SK-N-SH (cell line): ENCODE measurements at regions not wholly inside any gene's neighbourhood (a gene's known extent, or its start where the extent isn't known, plus 50 kb on each side); places are given as distances from the start of the nearest gene placed in this dataset.
"Not testable (repeated sequence)": the region's sequence is repeated elsewhere in the genome, so short reads cannot be mapped to it uniquely, and the experiment has no call there.

Experiments
- CTCF ChIA-PET: fragments of 300-600, 350-600 bp; formaldehyde crosslinking; extraction: SDS; loops from one replicate; lab custom pipeline; 2021; lab: Yijun Ruan, JAX
- POLR2A ChIA-PET: fragments of 350-600 bp; sonication (Branson Sonifier 250); formaldehyde crosslinking; extraction: SDS; loops from one replicate; lab custom pipeline; 2020; ENCODE audit warnings: antibody characterized with exemption, inconsistent platforms; lab: Yijun Ruan, JAX
- DNase-seq: peaks from one replicate; pipeline ENCODE4 v3.0.0; 2012
- H2AFZ ChIP-seq: fragments of 200-600 bp; sonication (generic); 2 replicates; pipeline ENCODE4 v1.8.1; 2016; ENCODE audit warnings: antibody characterized with exemption, mild to moderate bottlenecking, low read depth
- H3F3A ChIP-seq: fragments of 200-600 bp; sonication (generic); replicated peaks from 2 replicates; pipeline ENCODE3; 2016; ENCODE audit warnings: antibody characterized with exemption, mild to moderate bottlenecking; ENCODE audit not compliant: insufficient read depth
- H3K27ac ChIP-seq, 2 experiments: fragments of 200-500 bp in 1 of 2; fragments of 200-600 bp in 1 of 2; sonication (Bioruptor generic) in 1 of 2; sonication (generic), shearing (Covaris generic) in 1 of 2; 2 replicates each; pipeline versions ENCODE4 v1.5.1 to v1.6.1; 2014 to 2016; ENCODE audit warnings: low read depth in 2 of 2, inconsistent platforms in 1 of 2, low read length in 1 of 2, mild to moderate bottlenecking in 1 of 2, mixed read lengths in 1 of 2
- H3K27me3 ChIP-seq: fragments of 200-600 bp; sonication (generic), shearing (Covaris generic); 2 replicates; pipeline ENCODE4 v1.6.1; 2016; ENCODE audit warnings: mixed run types; ENCODE audit not compliant: insufficient read depth
- H3K36me3 ChIP-seq, 2 experiments: fragments of 200-500 bp in 1 of 2; fragments of 200-600 bp in 1 of 2; sonication (Bioruptor generic) in 1 of 2; sonication (generic) in 1 of 2; replicated peaks in 1 of 2; 2 replicates each; pipeline versions ENCODE3 to v1.5.1; 2014 to 2016; ENCODE audit warnings: low read length in 1 of 2, mild to moderate bottlenecking in 1 of 2; ENCODE audit not compliant: insufficient read depth in 2 of 2, control insufficient read depth in 1 of 2
- H3K4me1 ChIP-seq, 2 experiments: fragments of 200-500 bp in 1 of 2; fragments of 200-600 bp in 1 of 2; sonication (Bioruptor generic) in 1 of 2; sonication (generic), shearing (Covaris generic) in 1 of 2; 2 replicates each; pipeline versions ENCODE4 v1.5.1 to v1.6.1; 2014 to 2016; ENCODE audit warnings: low read depth in 1 of 2, low read length in 1 of 2, mixed run types in 1 of 2; ENCODE audit not compliant: insufficient read depth in 2 of 2, control insufficient read depth in 1 of 2
- H3K4me2 ChIP-seq: fragments of 200-600 bp; sonication (generic), shearing (Covaris generic); 2 replicates; pipeline ENCODE4 v1.6.1; 2017; ENCODE audit warnings: mixed run types
- H3K4me3 ChIP-seq, 2 experiments: fragments of 200-500 bp in 1 of 2; fragments of 200-600 bp in 1 of 2; sonication (Bioruptor generic) in 1 of 2; sonication (generic), shearing (Covaris generic) in 1 of 2; 2 replicates each; pipeline versions ENCODE4 v1.5.1 to v1.8.1; 2014 to 2016; ENCODE audit warnings: low read depth in 2 of 2, inconsistent platforms in 1 of 2, low read length in 1 of 2, mild to moderate bottlenecking in 1 of 2, mixed read lengths in 1 of 2, moderate library complexity in 1 of 2
- H3K79me2 ChIP-seq: fragments of 200-600 bp; sonication (generic); 2 replicates; pipeline ENCODE4 v1.8.1; 2017; ENCODE audit warnings: mild to moderate bottlenecking; ENCODE audit not compliant: insufficient read depth
- H3K9ac ChIP-seq: fragments of 200-600 bp; sonication (generic); 2 replicates; pipeline ENCODE4 v1.6.1; 2017; ENCODE audit warnings: mixed run types
- H3K9me2 ChIP-seq: fragments of 200-600 bp; sonication (generic); 2 replicates; pipeline ENCODE4 v1.6.1; 2017; ENCODE audit warnings: mixed run types
- H3K9me3 ChIP-seq: fragments of 200-600 bp; sonication (generic); 2 replicates; pipeline ENCODE4 v1.6.1; 2017; ENCODE audit warnings: mixed run types, mild to moderate bottlenecking, moderate library complexity
- H4K20me1 ChIP-seq: fragments of 200-600 bp; sonication (generic); 2 replicates; pipeline ENCODE4 v1.6.1; 2017; ENCODE audit warnings: mild to moderate bottlenecking, mixed run types; ENCODE audit not compliant: insufficient read depth
- EP300 ChIP-seq, 2 experiments: IDR thresholded peaks; 2 replicates each; pipeline versions ENCODE4 v1.4.0 to v1.6.1; 2012; ENCODE audit warnings: borderline replicate concordance in 1 of 2, low read depth in 1 of 2, low read length in 1 of 2
- EZH2phosphoT487 ChIP-seq: fragments of 200-600 bp; sonication (generic); IDR thresholded peaks from 2 replicates; pipeline ENCODE4 v1.6.1; 2017; ENCODE audit warnings: low read depth, mixed run types, mild to moderate bottlenecking, antibody characterized with exemption, moderate library complexity, borderline replicate concordance
- FOXM1 ChIP-seq: IDR thresholded peaks from 2 replicates; pipeline ENCODE4 v1.4.0; 2012; ENCODE audit warnings: low read depth, mild to moderate bottlenecking
- GABPA ChIP-seq: IDR thresholded peaks from 2 replicates; pipeline ENCODE4 v1.4.0; 2012; ENCODE audit warnings: low read depth, mild to moderate bottlenecking
- MXI1 ChIP-seq: IDR thresholded peaks from 2 replicates; pipeline ENCODE4 v1.6.1; 2012; ENCODE audit warnings: mild to moderate bottlenecking, low read depth, low read length, improper control_type of control experiment
- SMC3 ChIP-seq: IDR thresholded peaks from 2 replicates; pipeline ENCODE4 v1.6.1; 2012; ENCODE audit warnings: low read depth, low read length, improper control_type of control experiment
- TCF12 ChIP-seq: IDR thresholded peaks from 2 replicates; pipeline ENCODE4 v1.4.0; 2012
- TEAD4 ChIP-seq: IDR thresholded peaks from 2 replicates; pipeline ENCODE4 v1.4.0; 2012; ENCODE audit warnings: mild to moderate bottlenecking, borderline replicate concordance; ENCODE audit not compliant: insufficient read depth
- YY1 ChIP-seq: IDR thresholded peaks from 2 replicates; pipeline ENCODE4 v1.4.0; 2012; ENCODE audit warnings: low read depth, mild to moderate bottlenecking
- WGBS: methylation state at CpG from one replicate; pipeline ENCODE4 v1.1.6; 2017; ENCODE audit warnings: low lambda C conversion rate; 5-methylcytosine and 5-hydroxymethylcytosine counted together
- TF ChIP-seq, protein P1 (sequence below): fragments of 150-350 bp; IDR thresholded peaks from 2 replicates; pipeline ENCODE4 v1.6.1; 2017; ENCODE audit warnings: antibody characterized with exemption, low read length, low read depth, borderline replicate concordance
- TF ChIP-seq, protein P2 (sequence below): IDR thresholded peaks from 2 replicates; pipeline ENCODE4 v1.4.0; 2012; ENCODE audit warnings: low read depth
- TF ChIP-seq, protein P3 (sequence below): IDR thresholded peaks from 2 replicates; pipeline ENCODE4; 2012
- TF ChIP-seq, protein P4 (sequence below): IDR thresholded peaks from 2 replicates; pipeline ENCODE4 v1.4.0; 2012; ENCODE audit warnings: low read depth, borderline replicate concordance
- TF ChIP-seq, protein P5 (sequence below): IDR thresholded peaks from 2 replicates; pipeline ENCODE4 v1.6.1; 2012; ENCODE audit warnings: mild to moderate bottlenecking, low read depth, low read length, moderate library complexity

DNA sequence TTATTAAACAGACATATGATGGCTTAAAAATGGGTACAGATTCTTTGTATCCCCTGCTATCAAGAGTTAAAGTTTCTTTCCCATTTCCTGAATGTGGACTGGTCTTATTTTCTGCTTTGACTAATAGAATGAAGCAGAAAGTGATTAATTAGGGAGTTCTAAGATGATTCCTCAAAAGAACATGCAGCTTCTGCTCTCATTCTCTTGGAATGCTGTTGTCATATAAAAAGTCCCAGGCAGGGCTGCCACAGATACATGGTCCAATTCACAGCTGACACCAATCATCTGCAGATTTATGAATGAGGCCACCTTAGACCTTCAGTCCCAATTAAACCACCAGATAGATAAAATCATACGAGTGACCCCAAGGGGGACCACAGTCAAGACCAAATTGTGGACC, 844.5 kb upstream of the RAG2 start:
- Histone ChIP-seq H3K4me3 (no peak overlapping the region), H3K4me2 (no peak overlapping the region), H3K27me3 (no peaks in the 10 kb centered on the region), H3K9ac (no peak overlapping the region), H3K4me1 (peaks cover 0 to 6% of the 10 kb centered on the region in 2 experiments; a peak in 1 of 4 replicates), H2AFZ (no peak overlapping the region), H4K20me1 (no peaks in the 10 kb centered on the region), H3K27ac (no peak overlapping the region), H3F3A (no peaks in the 10 kb centered on the region), H3K9me2 (no peaks in the 10 kb centered on the region), H3K79me2 (no peaks in the 10 kb centered on the region), H3K9me3 (no peaks in the 10 kb centered on the region), H3K36me3 (no peaks in the 10 kb centered on the region)
- no peak for TF ChIP-seq TCF12
- no peak for TF ChIP-seq SMC3
- TF ChIP-seq, protein P1, sequence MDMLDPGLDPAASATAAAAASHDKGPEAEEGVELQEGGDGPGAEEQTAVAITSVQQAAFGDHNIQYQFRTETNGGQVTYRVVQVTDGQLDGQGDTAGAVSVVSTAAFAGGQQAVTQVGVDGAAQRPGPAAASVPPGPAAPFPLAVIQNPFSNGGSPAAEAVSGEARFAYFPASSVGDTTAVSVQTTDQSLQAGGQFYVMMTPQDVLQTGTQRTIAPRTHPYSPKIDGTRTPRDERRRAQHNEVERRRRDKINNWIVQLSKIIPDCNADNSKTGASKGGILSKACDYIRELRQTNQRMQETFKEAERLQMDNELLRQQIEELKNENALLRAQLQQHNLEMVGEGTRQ: no peak
- no peak for TF ChIP-seq GABPA
- TF ChIP-seq, protein P2, sequence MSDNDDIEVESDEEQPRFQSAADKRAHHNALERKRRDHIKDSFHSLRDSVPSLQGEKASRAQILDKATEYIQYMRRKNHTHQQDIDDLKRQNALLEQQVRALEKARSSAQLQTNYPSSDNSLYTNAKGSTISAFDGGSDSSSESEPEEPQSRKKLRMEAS: no peak
- no peak for TF ChIP-seq EP300 (IDR thresholded peaks at IDR 0.05; ENCODE audit: borderline replicate concordance in 1 of 2, low read depth in 1 of 2, low read length in 1 of 2)
- TF ChIP-seq EZH2phosphoT487: no peak
- TF ChIP-seq, protein P3, sequence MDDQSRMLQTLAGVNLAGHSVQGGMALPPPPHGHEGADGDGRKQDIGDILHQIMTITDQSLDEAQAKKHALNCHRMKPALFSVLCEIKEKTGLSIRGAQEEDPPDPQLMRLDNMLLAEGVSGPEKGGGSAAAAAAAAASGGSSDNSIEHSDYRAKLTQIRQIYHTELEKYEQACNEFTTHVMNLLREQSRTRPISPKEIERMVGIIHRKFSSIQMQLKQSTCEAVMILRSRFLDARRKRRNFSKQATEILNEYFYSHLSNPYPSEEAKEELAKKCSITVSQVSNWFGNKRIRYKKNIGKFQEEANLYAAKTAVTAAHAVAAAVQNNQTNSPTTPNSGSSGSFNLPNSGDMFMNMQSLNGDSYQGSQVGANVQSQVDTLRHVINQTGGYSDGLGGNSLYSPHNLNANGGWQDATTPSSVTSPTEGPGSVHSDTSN: no peak
- TF ChIP-seq YY1: no peak
- TF ChIP-seq MXI1: no peak
- TF ChIP-seq, protein P4, sequence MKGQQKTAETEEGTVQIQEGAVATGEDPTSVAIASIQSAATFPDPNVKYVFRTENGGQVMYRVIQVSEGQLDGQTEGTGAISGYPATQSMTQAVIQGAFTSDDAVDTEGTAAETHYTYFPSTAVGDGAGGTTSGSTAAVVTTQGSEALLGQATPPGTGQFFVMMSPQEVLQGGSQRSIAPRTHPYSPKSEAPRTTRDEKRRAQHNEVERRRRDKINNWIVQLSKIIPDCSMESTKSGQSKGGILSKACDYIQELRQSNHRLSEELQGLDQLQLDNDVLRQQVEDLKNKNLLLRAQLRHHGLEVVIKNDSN: no peak
- no peak for TF ChIP-seq FOXM1
- TF ChIP-seq, protein P5, sequence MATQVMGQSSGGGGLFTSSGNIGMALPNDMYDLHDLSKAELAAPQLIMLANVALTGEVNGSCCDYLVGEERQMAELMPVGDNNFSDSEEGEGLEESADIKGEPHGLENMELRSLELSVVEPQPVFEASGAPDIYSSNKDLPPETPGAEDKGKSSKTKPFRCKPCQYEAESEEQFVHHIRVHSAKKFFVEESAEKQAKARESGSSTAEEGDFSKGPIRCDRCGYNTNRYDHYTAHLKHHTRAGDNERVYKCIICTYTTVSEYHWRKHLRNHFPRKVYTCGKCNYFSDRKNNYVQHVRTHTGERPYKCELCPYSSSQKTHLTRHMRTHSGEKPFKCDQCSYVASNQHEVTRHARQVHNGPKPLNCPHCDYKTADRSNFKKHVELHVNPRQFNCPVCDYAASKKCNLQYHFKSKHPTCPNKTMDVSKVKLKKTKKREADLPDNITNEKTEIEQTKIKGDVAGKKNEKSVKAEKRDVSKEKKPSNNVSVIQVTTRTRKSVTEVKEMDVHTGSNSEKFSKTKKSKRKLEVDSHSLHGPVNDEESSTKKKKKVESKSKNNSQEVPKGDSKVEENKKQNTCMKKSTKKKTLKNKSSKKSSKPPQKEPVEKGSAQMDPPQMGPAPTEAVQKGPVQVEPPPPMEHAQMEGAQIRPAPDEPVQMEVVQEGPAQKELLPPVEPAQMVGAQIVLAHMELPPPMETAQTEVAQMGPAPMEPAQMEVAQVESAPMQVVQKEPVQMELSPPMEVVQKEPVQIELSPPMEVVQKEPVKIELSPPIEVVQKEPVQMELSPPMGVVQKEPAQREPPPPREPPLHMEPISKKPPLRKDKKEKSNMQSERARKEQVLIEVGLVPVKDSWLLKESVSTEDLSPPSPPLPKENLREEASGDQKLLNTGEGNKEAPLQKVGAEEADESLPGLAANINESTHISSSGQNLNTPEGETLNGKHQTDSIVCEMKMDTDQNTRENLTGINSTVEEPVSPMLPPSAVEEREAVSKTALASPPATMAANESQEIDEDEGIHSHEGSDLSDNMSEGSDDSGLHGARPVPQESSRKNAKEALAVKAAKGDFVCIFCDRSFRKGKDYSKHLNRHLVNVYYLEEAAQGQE: no peak
- no peak for TF ChIP-seq TEAD4
- WGBS: 27% methylated on average over 1 of the region's 1 CpG
- POLR2A ChIA-PET: no interaction called here
- DNase-seq: no peak
- CTCF ChIA-PET: no interaction called here

DNA sequence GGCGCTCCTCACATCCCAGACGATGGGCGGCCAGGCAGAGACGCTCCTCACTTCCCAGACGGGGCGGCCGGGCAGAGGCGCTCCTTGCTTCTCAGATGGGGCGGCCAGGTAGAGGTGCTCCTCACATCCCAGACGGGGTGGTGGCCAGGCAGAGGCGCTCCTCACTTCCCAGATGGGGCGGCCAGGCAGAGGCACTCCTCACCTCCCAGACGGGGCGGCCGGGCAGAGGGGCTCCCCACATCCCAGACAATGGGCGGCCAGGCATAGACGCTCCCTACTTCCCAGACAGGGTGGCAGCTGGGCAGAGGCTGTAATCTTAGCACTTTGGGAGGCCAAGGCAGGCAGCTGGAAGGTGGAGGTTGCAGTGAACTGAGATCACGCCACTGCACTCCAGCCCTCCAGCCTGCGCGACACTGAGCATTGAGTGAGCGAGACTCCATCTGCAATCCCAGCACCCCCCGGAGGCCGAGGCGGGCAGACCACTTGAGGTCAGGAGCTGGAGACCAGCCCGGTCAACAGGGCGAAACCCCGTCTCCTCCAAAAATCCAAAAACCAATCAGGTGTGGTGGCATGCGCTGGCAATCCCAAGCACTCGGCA, 833.7 kb upstream of the RAG2 start:
- H3K79me2 ChIP-seq, H4K20me1 ChIP-seq, H3K9me3 ChIP-seq, CTCF ChIA-PET, H3K27ac ChIP-seq, H3K4me2 ChIP-seq, H3F3A ChIP-seq, H3K9ac ChIP-seq, H3K36me3 ChIP-seq, H2AFZ ChIP-seq, H3K4me3 ChIP-seq, H3K27me3 ChIP-seq, POLR2A ChIA-PET, H3K9me2 ChIP-seq, DNase-seq, H3K4me1 ChIP-seq: not testable (repeated sequence)
- WGBS: 59% methylated on average over 14 of the region's 29 CpGs

DNA sequence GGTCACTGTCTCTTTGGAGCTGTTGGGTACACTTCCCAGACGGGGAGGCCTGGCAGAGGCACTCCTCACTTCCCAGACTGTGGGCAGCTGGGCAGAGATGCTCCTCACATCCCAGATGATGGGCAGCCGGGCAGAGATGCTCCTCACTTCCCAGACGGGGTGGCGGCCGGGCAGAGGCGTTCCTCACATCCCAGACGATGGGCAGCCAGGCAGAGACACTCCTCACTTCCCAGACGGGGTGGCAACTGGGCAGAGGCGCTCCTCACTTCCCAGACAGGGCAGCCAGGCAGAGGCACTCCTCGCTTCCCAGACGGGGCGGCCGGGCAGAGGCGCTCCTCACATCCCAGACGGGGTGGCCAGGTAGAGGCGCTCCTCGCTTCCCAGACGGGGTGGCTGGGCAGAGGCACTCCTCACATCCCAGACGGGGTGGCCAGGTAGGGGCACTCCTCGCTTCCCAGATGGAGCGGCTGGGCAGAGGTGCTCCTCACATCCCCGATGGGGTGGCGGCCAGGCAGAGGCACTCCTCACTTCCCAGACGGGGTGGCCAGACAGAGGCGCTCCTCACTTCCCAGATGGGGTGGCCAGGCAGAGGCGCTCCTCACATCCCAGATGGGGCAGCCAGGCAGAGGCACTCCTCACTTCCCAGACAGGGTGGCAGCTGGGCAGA, 833.1 kb upstream of the RAG2 start:
- H3K4me1 ChIP-seq, H3K36me3 ChIP-seq, H3K9me2 ChIP-seq, H3K27ac ChIP-seq, H3K79me2 ChIP-seq, DNase-seq, POLR2A ChIA-PET, H3K9ac ChIP-seq, H3K27me3 ChIP-seq, H3K9me3 ChIP-seq, H3K4me3 ChIP-seq, CTCF ChIA-PET, H4K20me1 ChIP-seq, H3K4me2 ChIP-seq, H3F3A ChIP-seq, H2AFZ ChIP-seq: not testable (repeated sequence)
- 67% methylated on average over 12 of the region's 26 CpGs for WGBS
